SH-SY5Y (cell line): ENCODE measurements at regions not wholly inside any gene's neighbourhood (a gene's known extent, or its start where the extent isn't known, plus 50 kb on each side); places are given as distances from the start of the nearest gene placed in this dataset.

Experiments
- GATA2 ChIP-seq: IDR thresholded peaks from 2 replicates; pipeline ENCODE4 v1.6.1; 2011; ENCODE audit warnings: mild to moderate bottlenecking, low read depth, low read length
- GATA3 ChIP-seq: IDR thresholded peaks from 2 replicates; pipeline ENCODE4 v1.6.1; 2011; ENCODE audit warnings: low read depth, mild to moderate bottlenecking, low read length, moderate library complexity

- no peak for TF ChIP-seq GATA3
- no peak for TF ChIP-seq GATA2
These were observed 547.2 kb downstream of the CDH26 start for GRCh38 chr20:60505423-60505822.
